HFFc6 (cell line): ENCODE measurements at regions not wholly inside any gene's neighbourhood (a gene's known extent, or its start where the extent isn't known, plus 50 kb on each side); places are given as distances from the start of the nearest gene placed in this dataset.

ENCODE experiments used
- DNase-seq: peaks from one replicate; pipeline ENCODE4 v3.0.0-alpha.2; 2018
- H3K27ac Mint-ChIP-seq: 2 replicates; pipeline ENCODE4 v1.8.0; 2020; ENCODE audit warnings: mild to moderate bottlenecking, mixed read lengths
- H3K27me3 Mint-ChIP-seq: 2 replicates; pipeline ENCODE4 v1.8.0; 2021; ENCODE audit warnings: mild to moderate bottlenecking, moderate library complexity, mixed read lengths; ENCODE audit not compliant: insufficient read depth
- H3K36me3 Mint-ChIP-seq: 2 replicates; pipeline ENCODE4 v1.8.0; 2021; ENCODE audit warnings: low read depth, mixed read lengths
- H3K4me1 Mint-ChIP-seq: 2 replicates; pipeline ENCODE4 v1.8.0; 2020; ENCODE audit warnings: low read depth, mixed read lengths
- H3K4me3 Mint-ChIP-seq: 2 replicates; pipeline ENCODE4 v1.8.0; 2020; ENCODE audit warnings: mild to moderate bottlenecking, moderate library complexity, mixed read lengths
- H3K9me3 Mint-ChIP-seq: 2 replicates; pipeline ENCODE4 v1.8.0; 2020; ENCODE audit warnings: mild to moderate bottlenecking, mixed read lengths
- CTCF ChIP-seq: fragments of 200-600 bp; sonication (generic); IDR thresholded peaks from 2 replicates; pipeline ENCODE4 v1.5.0; 2021; ENCODE audit warnings: antibody characterized with exemption, mild to moderate bottlenecking

- H3K9me3 Mint-ChIP-seq: no peaks in the 10 kb centered on the region
- peaks cover 27% of the 10 kb centered on the region; the same call in 1 of the 2 replicates for H3K36me3 Mint-ChIP-seq
- H3K27me3 Mint-ChIP-seq: no peaks in the 10 kb centered on the region
- peaks cover 68% of the 10 kb centered on the region for H3K4me1 Mint-ChIP-seq
- DNase-seq: no peak
- TF ChIP-seq CTCF: no peak
- H3K4me3 Mint-ChIP-seq: no peak overlapping the region; the same call in 1 of the 2 replicates
- peak overlapping the region; percentile 89 for H3K27ac Mint-ChIP-seq
These were observed 88.2 kb upstream of the FRMD6 start for GRCh38 chr14:51563560-51563959.

DNA sequence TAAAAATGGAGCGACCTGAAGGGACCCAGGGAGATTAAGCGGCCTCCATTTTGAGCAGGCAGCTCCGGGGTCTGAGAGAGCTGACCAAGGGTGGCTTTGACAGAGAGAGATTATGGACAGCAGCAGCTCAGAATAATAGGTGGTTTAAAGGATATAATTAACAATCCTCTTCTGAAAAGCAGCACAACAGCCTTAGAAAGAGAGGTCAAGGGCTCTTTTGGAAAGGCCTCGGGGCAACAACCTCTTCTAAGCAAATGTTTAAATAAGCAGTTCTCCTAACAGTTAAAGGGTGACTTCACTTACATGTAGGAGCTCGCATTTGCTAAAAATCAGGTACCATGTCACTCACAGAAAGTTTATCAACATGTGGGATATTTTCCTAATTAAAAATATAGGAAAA lies 87.2 kb upstream of the FRMD6 start:
- Mint-ChIP-seq H3K27me3 (no peaks in the 10 kb centered on the region), H3K4me1 (peaks cover 59% of the 10 kb centered on the region), H3K27ac (no peak overlapping the region), H3K4me3 (no peak overlapping the region), H3K9me3 (no peaks in the 10 kb centered on the region), H3K36me3 (peaks cover 24% of the 10 kb centered on the region; the same call in 1 of the 2 replicates)
- TF ChIP-seq CTCF: no peak
- no peak for DNase-seq

DNA sequence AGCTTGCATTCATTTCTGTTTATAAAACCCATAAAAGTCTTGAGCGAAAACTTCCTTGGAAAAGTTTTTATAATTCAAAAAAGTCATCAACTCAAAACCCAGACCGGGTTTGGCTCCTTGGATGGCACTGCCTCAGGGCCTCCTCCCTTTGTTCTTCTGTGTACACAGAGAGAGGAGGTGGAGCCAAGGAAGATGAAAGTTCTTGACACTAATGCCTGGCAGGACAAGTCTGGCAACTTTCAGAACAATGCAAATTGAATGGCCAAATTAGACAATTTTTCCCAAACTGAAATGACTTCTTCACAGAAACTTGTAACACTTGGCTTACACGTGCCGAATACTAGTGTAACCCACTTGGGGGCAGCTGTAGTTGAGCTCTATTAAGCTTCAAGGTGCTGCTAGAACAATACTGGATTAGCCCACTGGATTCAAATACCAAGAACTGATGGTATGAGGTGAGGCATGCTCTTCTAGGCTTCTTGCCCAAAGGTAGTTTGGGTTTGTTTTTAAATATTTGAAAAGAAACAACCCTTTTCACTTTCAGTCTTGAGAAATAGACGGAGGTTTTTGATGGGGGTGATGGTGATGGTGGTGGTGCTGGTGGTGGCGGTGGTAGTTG lies 86.6 kb upstream of the FRMD6 start:
- DNase-seq: no peak
- Mint-ChIP-seq H3K4me3 (no peak overlapping the region), H3K4me1 (peaks cover 53% of the 10 kb centered on the region), H3K36me3 (peaks cover 18% of the 10 kb centered on the region; the same call in 1 of the 2 replicates), H3K27me3 (no peaks in the 10 kb centered on the region), H3K9me3 (no peaks in the 10 kb centered on the region), H3K27ac (no peak overlapping the region)
- TF ChIP-seq CTCF: no peak

GRCh38 chr14:51566831-51567582 lies 84.7 kb upstream of the FRMD6 start:
- Mint-ChIP-seq H3K9me3 (no peaks in the 10 kb centered on the region), H3K4me1 (peaks cover 37% of the 10 kb centered on the region), H3K4me3 (no peak overlapping the region), H3K27me3 (no peaks in the 10 kb centered on the region), H3K27ac (no peak overlapping the region), H3K36me3 (peaks cover 24% of the 10 kb centered on the region)
- TF ChIP-seq CTCF: no peak
- no peak for DNase-seq

GRCh38 chr14:51568366-51568765 lies 83.3 kb upstream of the FRMD6 start:
- H3K4me3 Mint-ChIP-seq: no peak overlapping the region
- H3K9me3 Mint-ChIP-seq: no peaks in the 10 kb centered on the region
- peaks cover 32% of the 10 kb centered on the region for H3K36me3 Mint-ChIP-seq
- no peak overlapping the region for H3K27ac Mint-ChIP-seq
- DNase-seq: no peak
- TF ChIP-seq CTCF: no peak
- H3K27me3 Mint-ChIP-seq: no peaks in the 10 kb centered on the region; the same call in 1 of the 2 replicates
- H3K4me1 Mint-ChIP-seq: peaks cover 33% of the 10 kb centered on the region
